ENCODE measurements at regions not wholly inside any gene's neighbourhood (a gene's known extent, or its start where the extent isn't known, plus 50 kb on each side); places are given as distances from the start of the nearest gene placed in this dataset.

DNA sequence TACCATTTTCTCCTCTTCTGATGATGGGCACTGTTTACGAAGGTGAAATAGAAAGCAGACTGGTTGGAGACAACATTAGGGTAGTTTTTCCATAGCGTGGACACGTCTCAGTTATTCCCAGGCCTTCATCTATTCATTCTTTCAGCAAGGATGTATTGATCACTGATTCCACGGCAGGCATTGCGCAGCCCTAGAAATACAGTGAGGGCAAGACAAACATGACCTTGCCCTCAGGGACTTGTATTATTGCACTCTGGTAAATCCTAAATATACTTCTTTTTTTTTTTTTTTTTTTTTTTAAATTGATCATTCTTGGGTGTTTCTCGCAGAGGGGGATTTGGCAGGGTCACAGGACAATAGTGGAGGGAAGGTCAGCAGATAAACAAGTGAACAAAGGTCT, 167.3 kb upstream of the SPRED2 start:
- TF ChIP-seq CTCF (IDR thresholded peaks at IDR 0.05; ENCODE audit: poor library complexity, severe bottlenecking): no peak
- Histone ChIP-seq H3K27me3 (ENCODE audit: insufficient read depth, poor library complexity, severe bottlenecking) (no peaks in the 10 kb centered on the region), H3K36me3 (ENCODE audit: low read depth) (no peaks in the 10 kb centered on the region), H3K9me3 (ENCODE audit: severe bottlenecking) (no peaks in the 10 kb centered on the region), H3K27ac (ENCODE audit: poor library complexity, severe bottlenecking) (no peak overlapping the region), H3K4me3 (ENCODE audit: severe bottlenecking) (no peak overlapping the region), H3K4me1 (ENCODE audit: insufficient read depth, poor library complexity, severe bottlenecking) (peaks cover 9% of the 10 kb centered on the region)
- ATAC-seq (ENCODE audit: low read depth) (no peak), DNase-seq (ENCODE audit: low spot score) (no peak)

DNA sequence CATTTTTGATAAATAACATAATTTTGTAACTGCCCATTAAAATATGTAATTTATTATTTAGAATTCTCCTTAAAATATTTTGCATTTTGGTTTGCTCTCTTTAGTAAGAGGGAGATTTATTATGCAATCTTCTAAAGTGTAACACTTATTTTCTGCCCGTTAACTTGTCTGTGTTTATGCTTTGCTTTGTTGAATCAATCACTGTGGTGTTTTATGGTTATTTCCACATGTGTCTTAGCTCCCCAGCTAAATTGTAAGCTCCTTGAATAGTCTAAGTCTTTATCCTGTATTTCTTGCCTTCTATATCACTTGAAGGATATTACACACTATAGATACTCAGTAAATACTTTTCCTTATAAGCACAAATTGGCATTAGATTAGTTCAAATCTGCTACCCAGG, 166.6 kb upstream of the SPRED2 start:
- H3K4me1 ChIP-seq (ENCODE audit: insufficient read depth, poor library complexity, severe bottlenecking): peaks cover 9% of the 10 kb centered on the region
- H3K36me3 ChIP-seq (ENCODE audit: low read depth): no peaks in the 10 kb centered on the region
- no peaks in the 10 kb centered on the region for H3K9me3 ChIP-seq (ENCODE audit: severe bottlenecking)
- H3K27me3 ChIP-seq (ENCODE audit: insufficient read depth, poor library complexity, severe bottlenecking): no peaks in the 10 kb centered on the region
- no peak overlapping the region for H3K4me3 ChIP-seq (ENCODE audit: severe bottlenecking)
- no peak for TF ChIP-seq CTCF (IDR thresholded peaks at IDR 0.05; ENCODE audit: poor library complexity, severe bottlenecking)
- H3K27ac ChIP-seq (ENCODE audit: poor library complexity, severe bottlenecking): no peak overlapping the region
- DNase-seq (ENCODE audit: low spot score) (no peak), ATAC-seq (ENCODE audit: low read depth) (no peak)

- no peak for TF ChIP-seq CTCF (IDR thresholded peaks at IDR 0.05; ENCODE audit: poor library complexity, severe bottlenecking)
- Histone ChIP-seq H3K4me3 (ENCODE audit: severe bottlenecking) (no peak overlapping the region), H3K36me3 (ENCODE audit: low read depth) (no peaks in the 10 kb centered on the region), H3K27ac (ENCODE audit: poor library complexity, severe bottlenecking) (no peak overlapping the region), H3K4me1 (ENCODE audit: insufficient read depth, poor library complexity, severe bottlenecking) (peaks cover 9% of the 10 kb centered on the region), H3K9me3 (ENCODE audit: severe bottlenecking) (no peaks in the 10 kb centered on the region), H3K27me3 (ENCODE audit: insufficient read depth, poor library complexity, severe bottlenecking) (no peaks in the 10 kb centered on the region)
- ATAC-seq (ENCODE audit: low read depth) (no peak), DNase-seq (ENCODE audit: low spot score) (no peak)
Measured at GRCh38 chr2:65598264-65598663, 165.9 kb upstream of the SPRED2 start.

GRCh38 chr2:65595630-65596029, 163.2 kb upstream of the SPRED2 start:
- no peak overlapping the region for H3K4me3 ChIP-seq (ENCODE audit: severe bottlenecking)
- H3K36me3 ChIP-seq (ENCODE audit: low read depth): no peaks in the 10 kb centered on the region
- no peak for DNase-seq (ENCODE audit: low spot score)
- H3K9me3 ChIP-seq (ENCODE audit: severe bottlenecking): no peaks in the 10 kb centered on the region
- no peak for TF ChIP-seq CTCF (IDR thresholded peaks at IDR 0.05; ENCODE audit: poor library complexity, severe bottlenecking)
- peaks cover 9% of the 10 kb centered on the region for H3K4me1 ChIP-seq (ENCODE audit: insufficient read depth, poor library complexity, severe bottlenecking)
- H3K27ac ChIP-seq (ENCODE audit: poor library complexity, severe bottlenecking): peak overlapping the region; percentile 5
- no peak for ATAC-seq (ENCODE audit: low read depth)
- H3K27me3 ChIP-seq (ENCODE audit: insufficient read depth, poor library complexity, severe bottlenecking): no peaks in the 10 kb centered on the region

DNA sequence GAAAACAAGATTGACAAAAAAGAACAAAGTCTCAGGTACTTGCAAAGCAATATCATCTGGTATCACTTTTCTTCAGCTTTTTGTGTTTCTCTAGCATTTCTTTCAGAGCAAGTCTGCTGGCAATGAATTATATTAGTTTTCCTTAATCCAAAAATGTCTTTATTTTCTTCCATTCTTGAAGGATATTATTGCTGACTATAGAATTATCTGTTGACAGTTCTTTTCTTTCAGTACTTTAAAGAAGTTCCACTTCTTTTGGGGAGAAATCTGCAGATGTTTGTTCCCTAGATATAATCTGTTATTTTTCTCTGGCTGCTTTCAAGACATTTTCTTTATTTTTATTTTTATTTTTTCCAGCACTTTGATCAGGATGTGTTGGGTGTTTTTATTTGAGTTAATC, 161.8 kb upstream of the SPRED2 start:
- no peak for DNase-seq (ENCODE audit: low spot score)
- H3K4me1 ChIP-seq (ENCODE audit: insufficient read depth, poor library complexity, severe bottlenecking): peaks cover 9% of the 10 kb centered on the region
- no peak overlapping the region for H3K27ac ChIP-seq (ENCODE audit: poor library complexity, severe bottlenecking)
- H3K27me3 ChIP-seq (ENCODE audit: insufficient read depth, poor library complexity, severe bottlenecking): no peaks in the 10 kb centered on the region
- TF ChIP-seq CTCF (IDR thresholded peaks at IDR 0.05; ENCODE audit: poor library complexity, severe bottlenecking): no peak
- no peaks in the 10 kb centered on the region for H3K9me3 ChIP-seq (ENCODE audit: severe bottlenecking)
- no peak overlapping the region for H3K4me3 ChIP-seq (ENCODE audit: severe bottlenecking)
- H3K36me3 ChIP-seq (ENCODE audit: low read depth): no peaks in the 10 kb centered on the region
- ATAC-seq (ENCODE audit: low read depth): no peak

All from RWPE2 (cell line).